GM21360 (cell line): ENCODE measurements at regions not wholly inside any gene's neighbourhood (a gene's known extent, or its start where the extent isn't known, plus 50 kb on each side); places are given as distances from the start of the nearest gene placed in this dataset.

Experiments used
- ATAC-seq: cut with Tn5 transposase; IDR thresholded peaks from one replicate; pipeline ENCODE4 v1.9.1; 2021; ENCODE audit warnings: mild to moderate bottlenecking, moderate library complexity; ENCODE audit not compliant: unreplicated experiment

DNA sequence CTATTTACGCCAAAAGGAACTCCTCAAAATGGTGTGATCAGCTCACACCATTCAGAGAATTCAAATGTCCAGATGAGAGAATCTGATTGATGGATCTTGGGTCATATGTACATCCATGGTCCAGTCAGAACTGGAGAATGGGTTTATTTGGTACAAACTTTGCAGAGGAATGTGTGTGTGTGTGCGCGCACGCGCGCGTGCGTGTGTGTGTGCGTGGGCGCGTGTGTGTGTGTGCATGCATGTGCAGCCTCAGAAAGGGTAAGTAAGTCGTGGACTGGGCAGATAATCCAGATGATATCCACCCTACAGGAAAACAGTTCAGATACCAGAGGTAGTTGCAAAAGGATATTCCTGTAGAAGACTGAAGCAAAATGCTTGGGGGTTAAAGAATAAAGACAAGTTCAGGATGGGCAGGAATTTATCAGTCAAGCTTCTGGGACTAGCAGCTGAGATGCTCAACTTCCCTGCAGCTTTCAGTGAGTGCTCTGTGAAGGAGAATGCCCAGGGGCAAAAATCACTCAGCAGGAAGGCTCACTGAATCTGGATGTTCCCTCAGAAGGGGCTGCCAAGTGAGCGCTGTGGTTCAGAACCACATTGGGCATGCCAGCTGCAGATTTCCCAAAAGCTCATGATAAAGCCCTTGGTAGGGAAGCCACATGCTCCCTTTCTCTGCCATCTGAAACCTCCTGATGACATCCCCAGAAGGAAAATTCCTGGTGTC is 440.5 kb upstream of the SGCD start:
- no peak for ATAC-seq

- ATAC-seq: no peak
Observed at GRCh38 chr5:155895484-155895883, 431.5 kb upstream of the SGCD start.

- no peak for ATAC-seq
Observed at GRCh38 chr5:155897761-155898160, 429.2 kb upstream of the SGCD start.

GRCh38 chr5:155898284-155898683 is 428.7 kb upstream of the SGCD start:
- ATAC-seq: no peak

DNA sequence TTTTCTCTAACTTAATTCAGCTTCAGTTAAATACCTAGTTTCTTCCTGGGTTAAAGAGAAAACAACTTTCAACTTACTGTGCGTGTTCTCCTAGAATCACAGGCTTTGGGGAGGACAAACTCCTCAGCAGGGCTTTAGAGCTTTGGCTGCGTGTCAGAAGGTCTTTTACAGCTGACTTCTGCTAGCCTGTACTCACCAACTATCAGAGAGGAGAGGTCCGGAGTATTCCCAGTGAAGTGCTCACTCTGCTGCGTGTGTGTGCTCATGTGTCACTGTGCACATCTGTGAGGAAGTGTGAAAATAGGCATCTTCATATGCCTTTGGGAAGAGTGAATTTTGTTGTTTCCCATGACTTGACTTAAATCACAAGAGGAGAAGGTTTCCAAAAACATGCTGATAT is 423.2 kb upstream of the SGCD start:
- ATAC-seq: no peak

GRCh38 chr5:155905364-155905763 is 421.6 kb upstream of the SGCD start:
- ATAC-seq: no peak

DNA sequence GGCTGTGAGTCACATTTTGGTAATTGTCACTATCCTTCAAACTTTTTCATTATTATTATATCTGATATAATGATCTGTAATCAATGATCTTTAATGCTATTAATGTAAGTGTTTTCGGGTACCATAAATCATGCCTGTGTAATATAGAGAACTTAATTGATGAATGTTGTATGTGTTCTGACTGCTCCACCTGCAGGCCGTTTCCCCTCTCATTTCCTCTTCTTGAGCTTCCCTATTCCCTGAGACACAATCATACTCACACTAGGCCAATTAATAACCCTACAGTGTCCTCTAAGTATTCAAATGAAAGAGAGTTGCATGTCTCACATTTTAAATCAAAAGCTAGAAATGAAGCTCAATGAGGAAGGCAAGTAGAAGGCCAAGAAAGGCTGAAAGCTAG is 420.9 kb upstream of the SGCD start:
- no peak for ATAC-seq

DNA sequence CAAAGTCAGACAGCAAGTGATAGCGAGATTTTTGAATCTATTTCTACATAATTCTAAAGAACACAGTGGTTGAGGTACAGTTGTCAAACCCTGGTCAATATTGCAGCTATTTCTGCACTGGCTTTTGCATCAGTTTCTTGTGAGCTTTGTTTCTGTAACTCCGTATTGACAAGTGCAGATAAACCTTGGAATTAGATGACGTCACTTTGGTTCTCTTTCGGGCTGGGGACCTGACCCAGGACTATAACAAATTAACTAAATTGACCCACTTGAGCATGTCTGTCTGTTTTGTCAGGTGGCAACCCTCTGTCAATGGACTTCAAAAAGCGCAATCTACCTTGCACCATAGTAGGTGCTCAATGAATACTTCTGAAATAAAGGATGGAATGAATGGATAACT is 418.4 kb upstream of the SGCD start:
- ATAC-seq: no peak

DNA sequence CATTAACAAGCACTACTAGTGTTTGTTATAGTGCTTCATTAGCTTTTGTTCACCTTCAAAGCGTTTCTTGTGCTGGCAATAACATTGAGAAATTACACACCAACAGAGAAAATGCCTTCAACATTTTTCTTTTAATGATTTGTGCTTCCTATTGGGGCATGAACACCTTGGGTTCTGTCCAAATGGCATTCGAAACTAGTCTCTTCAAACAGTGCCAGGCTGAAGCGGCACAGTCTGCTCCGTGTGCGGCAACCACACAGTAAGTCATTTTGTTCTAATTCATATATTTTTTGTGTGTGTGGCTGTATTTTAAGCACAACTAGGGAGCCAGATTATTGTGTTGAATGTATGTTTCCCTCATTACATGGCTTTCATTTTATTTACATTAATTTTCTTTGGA is 414.7 kb upstream of the SGCD start:
- ATAC-seq: no peak

- no peak for ATAC-seq
Observed at GRCh38 chr5:155914766-155915165, 412.2 kb upstream of the SGCD start.

DNA sequence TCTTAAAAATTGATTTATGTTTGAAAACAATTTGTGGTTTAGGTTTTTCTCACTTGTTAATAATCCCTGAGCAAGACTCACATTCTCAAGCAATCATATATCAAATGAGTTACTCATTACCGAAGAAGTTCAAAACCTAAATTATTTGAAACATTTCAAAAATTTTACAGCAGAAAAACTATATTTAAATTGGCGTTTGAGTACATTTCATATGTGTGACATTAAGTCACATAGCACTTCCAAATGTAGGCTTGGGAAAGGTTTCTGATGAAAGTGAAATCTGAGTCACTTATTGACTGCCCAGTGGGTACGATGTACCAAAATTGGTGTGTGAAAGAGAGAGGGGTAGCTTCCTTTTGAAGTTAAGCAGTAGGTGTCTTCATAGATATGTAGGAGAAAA is 411.4 kb upstream of the SGCD start:
- ATAC-seq: no peak

DNA sequence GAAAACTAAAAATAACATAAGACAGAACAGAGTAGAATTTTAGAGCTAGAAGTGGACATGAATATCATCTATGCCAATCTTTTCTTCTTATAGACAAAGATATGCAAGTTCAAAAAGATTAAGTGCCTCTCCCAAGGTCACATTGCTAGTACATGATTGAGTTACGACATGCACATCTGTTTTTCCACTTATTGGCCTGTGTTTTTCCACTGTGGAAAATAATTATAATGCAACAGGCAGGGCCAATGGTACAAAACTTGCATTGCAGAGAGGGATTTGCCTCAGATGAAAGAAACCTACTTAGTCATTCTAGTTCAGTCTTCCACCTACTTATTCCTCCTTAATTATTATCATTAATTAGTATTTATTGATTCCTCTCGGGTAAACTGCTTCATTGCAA is 407.8 kb upstream of the SGCD start:
- no peak for ATAC-seq

DNA sequence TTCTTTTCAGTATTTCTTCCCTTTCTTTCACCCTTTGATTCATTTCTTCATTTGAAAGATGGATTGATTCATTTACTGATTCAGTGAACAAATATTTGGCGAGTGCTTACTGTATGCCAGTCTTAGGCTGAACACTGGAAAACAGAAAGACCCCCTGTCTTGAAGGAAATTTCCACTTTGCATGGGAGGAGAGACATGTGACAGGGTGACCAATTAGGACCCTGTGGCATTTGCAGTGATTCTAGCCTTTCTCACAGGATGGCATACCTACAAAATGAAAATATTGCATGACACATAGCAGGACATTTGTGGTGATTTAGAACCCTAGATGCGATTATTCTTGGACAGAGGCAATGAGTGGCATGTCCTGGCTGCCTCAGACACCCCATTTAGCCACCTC is 407.2 kb upstream of the SGCD start:
- no peak for ATAC-seq

GRCh38 chr5:155921621-155922020 is 405.3 kb upstream of the SGCD start:
- ATAC-seq: no peak

DNA sequence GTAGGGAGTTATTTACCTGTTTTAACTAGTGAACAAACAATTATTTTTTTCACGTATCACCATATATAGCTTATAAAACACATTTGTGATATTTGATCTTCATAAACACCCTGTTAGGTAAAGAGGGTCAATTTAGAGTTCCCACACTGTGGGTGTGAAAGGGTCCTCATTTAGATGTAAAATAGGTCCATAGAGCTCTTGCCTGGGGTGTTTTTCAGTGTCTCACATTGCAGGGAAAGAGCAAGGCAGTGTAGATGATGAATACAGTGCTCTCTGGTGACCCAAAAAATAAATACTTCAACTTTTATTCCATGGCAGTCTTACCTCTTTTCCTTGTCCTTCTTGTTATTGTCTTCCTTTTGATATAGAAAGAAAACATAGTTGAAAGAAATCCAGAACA is 403.2 kb upstream of the SGCD start:
- ATAC-seq: no peak

DNA sequence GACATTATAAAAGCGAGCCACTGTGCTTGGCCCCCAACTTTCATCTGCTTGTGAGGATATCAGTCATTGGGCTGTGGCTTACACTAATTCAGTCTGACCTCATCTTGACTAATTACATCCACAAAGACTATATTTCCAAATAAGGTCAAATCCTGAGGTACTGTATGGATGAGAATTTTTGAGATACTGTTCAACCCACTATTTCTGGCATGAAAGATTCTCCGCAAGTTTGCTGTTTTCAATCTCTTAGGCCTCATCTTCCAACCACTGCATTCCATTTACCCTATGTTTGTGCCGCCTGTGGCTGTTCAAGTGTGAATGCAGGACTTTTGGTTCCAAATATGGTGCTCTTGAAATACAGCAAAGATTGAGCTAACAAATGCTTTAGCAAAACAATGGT is 400.9 kb upstream of the SGCD start:
- ATAC-seq: no peak

DNA sequence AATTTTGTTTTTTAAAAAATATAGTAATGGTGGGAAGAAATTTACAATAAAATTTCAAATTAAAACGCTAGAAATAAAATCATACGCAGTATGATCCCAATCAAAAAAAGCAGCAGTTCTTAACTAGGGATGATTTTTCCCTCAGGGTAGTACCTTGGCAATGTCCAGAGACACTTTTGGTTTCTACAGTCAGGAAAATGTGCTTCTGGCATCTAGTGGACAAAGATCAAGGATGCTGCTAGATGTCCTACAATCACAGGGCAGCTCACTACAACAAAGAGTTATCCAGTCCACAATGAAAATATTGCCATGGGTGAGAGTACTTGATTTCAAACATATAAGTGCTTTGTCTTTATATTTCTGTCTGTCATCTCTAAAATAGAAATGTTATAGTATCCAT is 400.2 kb upstream of the SGCD start:
- ATAC-seq: no peak

- no peak for ATAC-seq
Observed at GRCh38 chr5:155929112-155929511, 397.9 kb upstream of the SGCD start.

DNA sequence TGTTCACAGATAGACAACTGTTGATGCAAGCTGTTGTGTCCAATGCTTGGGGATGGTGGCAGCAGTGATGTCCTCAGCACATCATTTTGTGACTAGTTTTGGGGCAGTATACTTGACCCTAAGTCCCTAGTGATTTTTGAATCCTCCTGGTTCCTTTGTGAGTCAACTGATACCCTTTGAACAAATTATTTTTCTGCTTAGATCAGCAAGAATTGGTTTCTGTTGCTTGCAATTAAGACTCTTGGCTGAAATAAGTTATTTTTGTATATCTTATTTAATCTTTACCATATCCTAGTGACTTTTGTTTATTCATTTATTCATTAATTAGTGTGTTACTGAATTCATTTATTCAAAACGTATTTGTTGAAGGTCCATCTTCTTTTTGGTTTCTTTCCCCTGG is 392.0 kb upstream of the SGCD start:
- no peak for ATAC-seq

DNA sequence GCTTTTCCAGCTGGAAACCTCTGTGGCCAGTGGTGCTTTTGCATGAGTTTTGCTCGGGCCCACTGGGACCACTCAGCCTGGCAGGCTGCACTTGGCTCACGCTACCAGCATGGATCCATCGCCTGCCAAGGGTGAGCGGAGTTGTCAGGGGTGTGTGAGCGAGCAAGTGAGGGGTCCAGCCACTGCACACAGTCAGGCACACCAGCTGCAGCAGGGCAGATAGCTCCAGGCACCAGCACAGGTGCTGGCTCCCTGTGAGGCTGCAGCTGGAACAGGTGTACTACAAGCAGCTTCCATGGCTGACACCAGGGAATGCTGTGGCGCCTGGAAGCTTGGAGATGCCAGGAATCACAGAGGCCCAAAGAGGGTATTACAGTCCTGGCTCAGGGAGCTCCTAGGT is 391.2 kb upstream of the SGCD start:
- ATAC-seq: no peak

DNA sequence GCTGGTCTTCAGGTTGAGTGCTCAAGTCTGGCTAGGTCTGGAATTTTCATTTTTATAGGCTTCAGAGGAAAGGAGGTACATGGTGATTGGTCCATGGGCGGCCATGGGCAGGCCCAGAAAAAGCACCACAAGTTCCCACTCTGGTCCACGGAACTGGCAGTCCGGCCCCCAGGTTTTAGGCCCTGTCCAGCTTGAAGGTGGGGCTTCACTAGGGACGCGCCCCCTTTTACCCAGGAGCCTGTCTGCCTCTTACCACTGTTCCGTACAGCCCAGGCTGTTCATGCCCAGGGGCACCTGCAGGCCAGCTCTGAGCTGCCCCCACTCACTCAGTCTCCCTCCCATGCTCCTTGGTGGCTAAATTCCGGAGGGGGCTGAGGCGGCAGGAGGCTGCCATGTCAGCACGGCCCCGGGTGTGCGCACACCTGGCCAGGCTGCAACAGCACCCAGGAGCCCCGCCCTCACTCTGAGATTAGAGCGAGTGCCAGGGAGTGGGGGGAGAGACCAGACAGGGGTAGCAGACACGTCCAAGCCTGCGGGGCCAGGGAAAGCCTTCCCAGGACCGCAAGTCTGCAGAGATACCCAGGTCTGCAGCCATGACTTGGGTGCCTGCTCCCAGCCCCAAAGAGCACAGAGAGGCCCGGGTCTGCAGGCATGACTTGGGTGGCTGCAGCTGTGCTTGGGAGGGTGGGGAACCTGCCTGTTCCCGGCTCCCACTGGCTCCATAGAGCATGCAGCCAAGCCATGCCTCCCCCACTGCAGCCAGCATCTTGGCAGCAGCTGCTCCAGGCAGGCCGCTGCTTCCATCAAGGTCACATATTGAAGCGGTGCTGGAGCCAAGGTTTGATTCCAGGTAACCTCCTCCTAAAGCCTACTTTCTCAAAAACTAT is 390.2 kb upstream of the SGCD start:
- no peak for ATAC-seq

DNA sequence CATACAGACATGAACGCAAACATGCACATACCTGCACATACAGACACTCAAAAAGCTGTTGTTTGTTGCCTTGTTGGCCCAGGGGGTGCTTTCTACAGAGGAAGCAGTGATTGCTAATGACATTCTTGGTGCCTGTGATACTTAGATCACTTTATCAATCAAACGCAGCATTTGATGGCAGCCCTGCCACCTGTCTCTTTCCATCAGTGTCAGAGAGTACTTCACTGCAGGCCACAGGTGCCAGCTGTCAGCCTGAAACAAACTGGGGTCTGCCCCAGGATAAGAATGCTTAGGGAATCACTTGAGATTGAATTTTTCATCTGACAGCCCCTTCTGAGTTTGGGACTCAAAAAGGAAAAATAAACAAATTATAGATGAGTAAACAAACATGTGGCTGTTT is 388.9 kb upstream of the SGCD start:
- ATAC-seq: no peak
